ENCODE measurements at regions not wholly inside any gene's neighbourhood (a gene's known extent, or its start where the extent isn't known, plus 50 kb on each side); places are given as distances from the start of the nearest gene placed in this dataset.

DNA sequence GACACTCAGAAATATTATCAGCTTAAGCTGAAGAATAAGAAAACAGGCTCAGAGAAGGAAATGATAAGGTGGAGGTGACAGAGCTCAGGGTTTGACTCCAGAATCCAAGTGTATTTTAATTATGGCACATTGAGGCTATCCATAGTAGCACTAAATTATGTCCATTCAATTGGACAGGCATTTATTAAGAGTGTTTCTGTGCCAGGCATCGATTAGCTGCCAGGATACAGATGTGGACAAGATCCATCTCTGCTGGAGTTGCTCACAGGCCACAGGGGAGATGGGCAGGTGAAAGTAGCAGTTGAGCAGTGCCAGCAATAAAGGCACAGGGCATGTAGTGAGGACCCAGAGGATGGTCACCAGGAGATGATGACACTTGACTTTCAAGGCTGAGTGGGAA, 592.5 kb downstream of the INSC start:
- H3K9me1 ChIP-seq (ENCODE audit: control insufficient read depth, insufficient read depth, low read length) = no peaks in the 10 kb centered on the region
- POLR2A ChIA-PET = no interaction called here
- CTCF ChIA-PET (ENCODE audit: low intra/inter-chr PET ratio) = no interaction called here
- no TSS peak for BruUV-seq (replicated peaks)
- H3K36me3 ChIP-seq (ENCODE audit: control insufficient read depth, insufficient read depth, low read length) = no peaks in the 10 kb centered on the region
- H3K79me2 ChIP-seq (ENCODE audit: control insufficient read depth, insufficient read depth, low read length) = no peaks in the 10 kb centered on the region
- peaks cover 0 to 2% of the 10 kb centered on the region in 2 experiments; a peak in 1 of 5 replicates for H3K27me3 ChIP-seq (ENCODE audit: control insufficient read depth in 2 of 2, insufficient read depth in 2 of 2, low read length in 2 of 2)
- FAIRE-seq = no peak
- H3K4me3 ChIP-seq = no peak overlapping the region
- H4K20me1 ChIP-seq (replicated peaks; ENCODE audit: control insufficient read depth, insufficient read depth, low read length) = no peaks in the 10 kb centered on the region
- intact Hi-C loops (cut with micrococcal nuclease) = no loop called here
- H3K9ac ChIP-seq (ENCODE audit: insufficient read depth in 1 of 2, low read depth in 2 of 2, low read length in 2 of 2) = no peak overlapping the region
- 0% methylated on average over 1 of the region's 1 CpG for WGBS (ENCODE audit: insufficient coverage, low coverage, missing lambda C conversion rate)
- H2AFZ ChIP-seq (ENCODE audit: low read depth, low read length) = no peak overlapping the region
- in situ Hi-C loops (cut with MboI) = no loop called here
- ATAC-seq = no peak
- H3K27ac ChIP-seq (ENCODE audit: extremely low read depth, low read depth, low read length) = no peak overlapping the region
- H3K4me2 ChIP-seq (ENCODE audit: insufficient read depth, low read length) = no peak overlapping the region
- TF ChIP-seq SUPT5H (IDR thresholded peaks at IDR 0.05) = no peak
- no peak for TF ChIP-seq ZNF444 (CRISPR knock-in tag; IDR thresholded peaks at IDR 0.05)
- TF ChIP-seq CHD4 (IDR thresholded peaks at IDR 0.05; ENCODE audit: insufficient read depth, insufficient replicate concordance, low read depth, low read length, poor library complexity, severe bottlenecking) = no peak
- TF ChIP-seq, protein P1, sequence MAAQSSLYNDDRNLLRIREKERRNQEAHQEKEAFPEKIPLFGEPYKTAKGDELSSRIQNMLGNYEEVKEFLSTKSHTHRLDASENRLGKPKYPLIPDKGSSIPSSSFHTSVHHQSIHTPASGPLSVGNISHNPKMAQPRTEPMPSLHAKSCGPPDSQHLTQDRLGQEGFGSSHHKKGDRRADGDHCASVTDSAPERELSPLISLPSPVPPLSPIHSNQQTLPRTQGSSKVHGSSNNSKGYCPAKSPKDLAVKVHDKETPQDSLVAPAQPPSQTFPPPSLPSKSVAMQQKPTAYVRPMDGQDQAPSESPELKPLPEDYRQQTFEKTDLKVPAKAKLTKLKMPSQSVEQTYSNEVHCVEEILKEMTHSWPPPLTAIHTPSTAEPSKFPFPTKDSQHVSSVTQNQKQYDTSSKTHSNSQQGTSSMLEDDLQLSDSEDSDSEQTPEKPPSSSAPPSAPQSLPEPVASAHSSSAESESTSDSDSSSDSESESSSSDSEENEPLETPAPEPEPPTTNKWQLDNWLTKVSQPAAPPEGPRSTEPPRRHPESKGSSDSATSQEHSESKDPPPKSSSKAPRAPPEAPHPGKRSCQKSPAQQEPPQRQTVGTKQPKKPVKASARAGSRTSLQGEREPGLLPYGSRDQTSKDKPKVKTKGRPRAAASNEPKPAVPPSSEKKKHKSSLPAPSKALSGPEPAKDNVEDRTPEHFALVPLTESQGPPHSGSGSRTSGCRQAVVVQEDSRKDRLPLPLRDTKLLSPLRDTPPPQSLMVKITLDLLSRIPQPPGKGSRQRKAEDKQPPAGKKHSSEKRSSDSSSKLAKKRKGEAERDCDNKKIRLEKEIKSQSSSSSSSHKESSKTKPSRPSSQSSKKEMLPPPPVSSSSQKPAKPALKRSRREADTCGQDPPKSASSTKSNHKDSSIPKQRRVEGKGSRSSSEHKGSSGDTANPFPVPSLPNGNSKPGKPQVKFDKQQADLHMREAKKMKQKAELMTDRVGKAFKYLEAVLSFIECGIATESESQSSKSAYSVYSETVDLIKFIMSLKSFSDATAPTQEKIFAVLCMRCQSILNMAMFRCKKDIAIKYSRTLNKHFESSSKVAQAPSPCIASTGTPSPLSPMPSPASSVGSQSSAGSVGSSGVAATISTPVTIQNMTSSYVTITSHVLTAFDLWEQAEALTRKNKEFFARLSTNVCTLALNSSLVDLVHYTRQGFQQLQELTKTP (IDR thresholded peaks at IDR 0.05; ENCODE audit: low read depth in 1 of 2, partially characterized antibody in 2 of 2) = no peak
- no peak for TF ChIP-seq TCF7L2 (IDR thresholded peaks at IDR 0.05; ENCODE audit: low read depth, low read length)
- TF ChIP-seq ZNF143 (CRISPR knock-in tag; IDR thresholded peaks at IDR 0.05) = no peak
- DNase-seq (ENCODE audit: extremely low read depth in 1 of 4, low spot score in 3 of 4) = no peak
- H3K4me1 ChIP-seq (replicated peaks in 1 of 2; ENCODE audit: control insufficient read depth in 2 of 2, insufficient read depth in 2 of 2, low read length in 2 of 2) = no peaks in the 10 kb centered on the region
- H3K9me3 ChIP-seq (replicated peaks; ENCODE audit: control insufficient read depth, insufficient read depth, low read depth, low read length) = no peaks in the 10 kb centered on the region
